Osteocyte (in vitro differentiated cells): ENCODE measurements at regions not wholly inside any gene's neighbourhood (a gene's known extent, or its start where the extent isn't known, plus 50 kb on each side); places are given as distances from the start of the nearest gene placed in this dataset.

ENCODE experiments used
- DNase-seq: peaks from one replicate; pipeline ENCODE4 v3.0.0; 2021; ENCODE audit warnings: mixed read lengths; ENCODE audit not compliant: unreplicated experiment; ENCODE audit errors: extremely low spot score
- H3K27ac Mint-ChIP-seq: one replicate; pipeline ENCODE4 v1.8.0; 2021; ENCODE audit warnings: mild to moderate bottlenecking, mixed read lengths; ENCODE audit not compliant: unreplicated experiment
- H3K27me3 Mint-ChIP-seq: one replicate; pipeline ENCODE4 v1.8.0; 2021; ENCODE audit warnings: mixed read lengths; ENCODE audit not compliant: unreplicated experiment
- H3K36me3 Mint-ChIP-seq: one replicate; pipeline ENCODE4 v1.8.0; 2021; ENCODE audit warnings: mixed read lengths; ENCODE audit not compliant: unreplicated experiment
- H3K4me1 Mint-ChIP-seq: one replicate; pipeline ENCODE4 v1.8.0; 2021; ENCODE audit warnings: mixed read lengths; ENCODE audit not compliant: unreplicated experiment
- H3K4me3 Mint-ChIP-seq: one replicate; pipeline ENCODE4 v1.8.0; 2021; ENCODE audit warnings: mild to moderate bottlenecking, moderate library complexity, mixed read lengths; ENCODE audit not compliant: unreplicated experiment
- H3K9me3 Mint-ChIP-seq: one replicate; pipeline ENCODE4 v1.8.0; 2021; ENCODE audit warnings: mixed read lengths; ENCODE audit not compliant: unreplicated experiment
- TF ChIP-seq, protein P1 (sequence below): fragments of 200-600 bp; sonication (generic); IDR thresholded peaks from 2 replicates; pipeline ENCODE4 v1.5.0; 2021; ENCODE audit warnings: antibody characterized with exemption, mild to moderate bottlenecking, moderate library complexity

DNA sequence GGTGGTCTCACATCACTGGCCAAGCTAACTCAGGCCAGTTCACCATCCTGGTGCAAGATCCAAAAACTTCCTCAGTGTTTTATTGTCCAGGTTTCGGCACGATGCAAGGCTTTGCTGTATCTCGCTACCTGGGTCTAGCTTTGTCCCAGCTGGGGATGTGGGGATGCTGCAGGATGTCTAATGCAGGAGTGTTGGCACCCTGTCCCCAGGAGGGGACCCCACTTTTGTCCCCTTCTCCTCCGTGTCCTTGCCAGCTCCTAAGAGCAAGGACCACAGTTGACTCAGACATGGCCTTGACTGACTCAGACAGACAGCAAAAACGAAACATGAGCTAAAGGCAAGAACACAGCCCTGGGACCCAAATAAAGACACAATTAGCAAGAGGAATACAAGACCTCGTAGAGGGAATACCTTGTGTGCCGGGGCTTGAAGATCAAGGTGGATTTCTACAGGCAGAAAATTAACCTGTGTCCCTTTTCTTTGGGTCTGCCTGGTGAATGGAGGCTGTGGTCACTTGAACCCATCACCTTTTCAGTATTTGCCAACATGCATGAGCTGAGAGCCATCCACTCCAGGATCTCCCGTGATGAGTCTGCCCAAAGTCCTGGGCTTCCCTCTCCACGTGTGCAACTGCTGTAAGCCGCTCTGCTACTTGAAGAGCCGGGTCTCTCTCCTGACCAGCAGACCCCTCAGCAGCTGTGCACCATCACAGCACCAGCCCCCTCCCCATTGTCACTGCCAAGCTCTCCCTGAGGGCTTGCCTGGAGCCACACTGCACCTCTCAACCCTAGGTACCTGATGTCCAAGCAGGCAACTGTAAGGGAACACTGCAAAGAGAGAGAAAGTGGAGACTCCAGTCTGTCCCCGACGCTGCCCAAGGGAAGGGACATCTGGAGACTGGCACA is 149.5 kb upstream of the ZNF507 start:
- Mint-ChIP-seq H3K27me3 (no peaks in the 10 kb centered on the region), H3K4me1 (no peaks in the 10 kb centered on the region), H3K27ac (no peak overlapping the region), H3K9me3 (no peaks in the 10 kb centered on the region), H3K36me3 (no peaks in the 10 kb centered on the region), H3K4me3 (no peak overlapping the region)
- TF ChIP-seq, protein P1, sequence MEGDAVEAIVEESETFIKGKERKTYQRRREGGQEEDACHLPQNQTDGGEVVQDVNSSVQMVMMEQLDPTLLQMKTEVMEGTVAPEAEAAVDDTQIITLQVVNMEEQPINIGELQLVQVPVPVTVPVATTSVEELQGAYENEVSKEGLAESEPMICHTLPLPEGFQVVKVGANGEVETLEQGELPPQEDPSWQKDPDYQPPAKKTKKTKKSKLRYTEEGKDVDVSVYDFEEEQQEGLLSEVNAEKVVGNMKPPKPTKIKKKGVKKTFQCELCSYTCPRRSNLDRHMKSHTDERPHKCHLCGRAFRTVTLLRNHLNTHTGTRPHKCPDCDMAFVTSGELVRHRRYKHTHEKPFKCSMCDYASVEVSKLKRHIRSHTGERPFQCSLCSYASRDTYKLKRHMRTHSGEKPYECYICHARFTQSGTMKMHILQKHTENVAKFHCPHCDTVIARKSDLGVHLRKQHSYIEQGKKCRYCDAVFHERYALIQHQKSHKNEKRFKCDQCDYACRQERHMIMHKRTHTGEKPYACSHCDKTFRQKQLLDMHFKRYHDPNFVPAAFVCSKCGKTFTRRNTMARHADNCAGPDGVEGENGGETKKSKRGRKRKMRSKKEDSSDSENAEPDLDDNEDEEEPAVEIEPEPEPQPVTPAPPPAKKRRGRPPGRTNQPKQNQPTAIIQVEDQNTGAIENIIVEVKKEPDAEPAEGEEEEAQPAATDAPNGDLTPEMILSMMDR, result no peak
- peak; percentile 68 for DNase-seq

DNA sequence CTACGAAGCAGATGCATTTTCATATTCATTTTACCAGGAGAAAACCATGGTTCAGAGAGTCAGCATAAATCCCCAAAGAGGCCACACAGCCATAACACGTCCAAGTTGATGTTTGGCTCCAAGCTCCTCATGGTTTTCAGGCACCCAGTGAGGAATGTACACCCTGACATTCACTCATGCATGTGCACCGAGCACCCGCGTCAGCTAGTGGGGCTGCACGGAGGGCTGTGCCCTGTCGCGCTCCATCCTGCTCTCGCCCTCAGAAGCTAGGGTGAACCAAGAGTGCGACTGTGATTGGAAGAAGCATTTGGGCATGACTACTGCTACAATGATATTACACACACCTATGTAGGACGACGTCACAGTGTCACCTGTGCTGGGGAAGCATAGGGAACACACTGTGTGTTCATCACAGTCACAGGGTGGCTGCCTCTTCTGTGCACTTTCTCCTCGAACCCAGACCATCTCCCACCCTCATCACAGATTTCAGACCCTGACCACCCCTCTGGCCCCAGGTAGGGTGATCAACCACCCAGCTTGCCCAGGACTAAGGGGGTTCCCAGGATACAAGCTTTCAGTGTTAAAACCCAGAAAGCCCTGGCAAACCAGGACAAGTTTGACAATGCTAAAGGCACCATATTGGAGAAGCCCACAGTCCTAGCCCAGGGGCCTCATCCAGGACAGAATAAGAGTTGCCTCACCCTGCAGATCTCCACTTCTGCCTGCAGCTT is 148.6 kb upstream of the ZNF507 start:
- peak; percentile 66 for DNase-seq
- TF ChIP-seq, protein P1, result no peak
- Mint-ChIP-seq H3K4me3 (no peak overlapping the region), H3K27me3 (no peaks in the 10 kb centered on the region), H3K27ac (no peak overlapping the region), H3K9me3 (no peaks in the 10 kb centered on the region), H3K4me1 (no peaks in the 10 kb centered on the region), H3K36me3 (no peaks in the 10 kb centered on the region)

DNA sequence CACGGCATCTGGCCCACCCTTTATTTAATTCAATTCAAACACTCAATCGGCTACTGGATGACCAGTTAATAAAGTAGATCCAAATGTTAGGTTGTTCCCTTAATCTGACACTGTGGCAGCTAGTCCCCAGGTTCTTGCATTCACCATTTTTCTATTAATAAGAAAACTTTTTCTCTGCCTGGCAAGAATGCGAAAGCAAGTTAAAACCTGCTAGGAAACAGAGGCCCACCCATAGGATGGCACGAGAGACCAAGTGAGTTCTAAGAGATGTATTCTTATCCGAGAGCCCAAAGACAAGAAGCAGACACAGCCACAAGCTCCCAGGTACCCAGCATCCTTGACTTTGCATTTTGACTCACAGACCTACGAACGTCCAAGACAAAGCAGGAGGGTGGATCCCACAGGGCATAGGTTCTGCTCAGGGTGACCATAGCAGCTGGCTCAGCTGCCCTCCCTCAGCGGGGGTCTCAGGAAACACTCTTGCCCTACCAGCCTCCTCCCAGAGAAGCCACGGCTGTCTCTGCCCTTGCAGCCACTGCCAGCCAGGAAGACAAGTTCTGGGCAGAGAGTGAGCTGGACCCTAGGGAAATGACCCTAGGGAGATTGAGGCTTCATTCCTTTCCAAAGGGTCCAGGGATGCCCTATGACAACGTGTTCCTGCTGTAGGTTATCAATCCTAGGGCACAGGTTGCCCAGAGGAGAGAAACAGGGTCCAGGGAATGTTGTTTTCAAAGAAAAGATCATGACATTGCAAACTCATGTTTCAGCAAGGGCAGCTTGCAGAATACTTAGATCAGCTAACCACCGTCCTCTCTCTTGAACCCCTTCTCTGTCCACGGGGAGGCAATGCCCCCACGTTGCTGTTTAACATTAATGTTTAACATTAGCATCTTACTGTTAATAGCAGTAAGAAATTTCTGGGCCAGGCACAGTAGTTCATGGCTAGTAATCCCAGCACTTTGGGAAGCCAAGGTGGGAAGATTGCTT is 147.2 kb upstream of the ZNF507 start:
- TF ChIP-seq, protein P1, result no peak
- Mint-ChIP-seq H3K36me3 (no peaks in the 10 kb centered on the region), H3K27ac (no peak overlapping the region), H3K9me3 (no peaks in the 10 kb centered on the region), H3K27me3 (no peaks in the 10 kb centered on the region), H3K4me3 (no peak overlapping the region), H3K4me1 (no peaks in the 10 kb centered on the region)
- DNase-seq, result peak; percentile 64

DNA sequence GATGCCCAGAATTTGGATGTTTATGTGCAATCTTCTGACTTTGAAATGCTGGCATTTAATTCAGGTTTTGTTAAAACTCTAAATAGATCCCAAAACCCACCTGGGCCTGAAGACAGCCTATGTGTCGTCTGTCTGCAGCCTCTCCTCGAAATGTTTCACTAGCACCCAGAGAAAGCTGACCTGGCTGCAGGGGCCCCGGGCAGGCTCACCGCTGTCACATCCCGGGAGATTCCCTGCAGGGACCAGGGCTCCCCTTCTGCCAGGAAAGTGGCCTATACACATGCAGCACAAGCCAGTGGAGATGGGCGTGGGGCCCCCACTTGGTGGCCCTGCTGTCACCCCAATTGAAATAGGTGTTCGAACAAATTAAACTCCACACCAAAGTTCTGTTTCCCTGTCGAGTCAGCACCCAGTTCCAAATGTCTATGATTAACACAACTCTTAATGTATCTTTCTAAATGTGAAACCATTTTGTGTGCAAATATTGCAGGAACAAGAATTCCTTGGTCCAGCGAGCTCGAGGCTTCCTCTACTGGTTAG is 145.8 kb upstream of the ZNF507 start:
- Mint-ChIP-seq H3K27ac (no peak overlapping the region), H3K4me1 (no peaks in the 10 kb centered on the region), H3K36me3 (no peaks in the 10 kb centered on the region), H3K27me3 (no peaks in the 10 kb centered on the region), H3K4me3 (no peak overlapping the region), H3K9me3 (no peaks in the 10 kb centered on the region)
- DNase-seq, result peak; percentile 74
- TF ChIP-seq, protein P1, result no peak
